HG02571 (cell line): ENCODE measurements at regions not wholly inside any gene's neighbourhood (a gene's known extent, or its start where the extent isn't known, plus 50 kb on each side); places are given as distances from the start of the nearest gene placed in this dataset.

Experiments
- ATAC-seq: cut with Tn5 transposase; IDR thresholded peaks from one replicate; pipeline ENCODE4 v1.9.1; 2021; ENCODE audit warnings: mild to moderate bottlenecking, moderate library complexity; ENCODE audit not compliant: unreplicated experiment

GRCh38 chr2:160862226-160862625 lies 298.0 kb upstream of the TANK start:
- ATAC-seq = no peak

- no peak for ATAC-seq
Measured at GRCh38 chr2:160868891-160869290, 291.3 kb upstream of the TANK start.

GRCh38 chr2:160869411-160869810 lies 290.8 kb upstream of the TANK start:
- ATAC-seq = no peak

- no peak for ATAC-seq
Measured at GRCh38 chr2:160870729-160871465, 289.3 kb upstream of the TANK start.

GRCh38 chr2:160871953-160872352 lies 288.3 kb upstream of the TANK start:
- ATAC-seq = no peak

GRCh38 chr2:160876029-160876428 lies 284.2 kb upstream of the TANK start:
- ATAC-seq = no peak

GRCh38 chr2:160876765-160877164 lies 283.5 kb upstream of the TANK start:
- no peak for ATAC-seq

- no peak for ATAC-seq
Measured at GRCh38 chr2:160878618-160879017, 281.6 kb upstream of the TANK start.

GRCh38 chr2:160882906-160883305 lies 277.3 kb upstream of the TANK start:
- no peak for ATAC-seq

GRCh38 chr2:160884056-160884455 lies 276.2 kb upstream of the TANK start:
- ATAC-seq = no peak

GRCh38 chr2:160889439-160890170 lies 270.6 kb upstream of the TANK start:
- no peak for ATAC-seq

- no peak for ATAC-seq
Measured at GRCh38 chr2:160890667-160891352, 269.4 kb upstream of the TANK start.

- no peak for ATAC-seq
Measured at GRCh38 chr2:160891353-160891740, 268.9 kb upstream of the TANK start.

- no peak for ATAC-seq
Measured at GRCh38 chr2:160892204-160892603, 268.0 kb upstream of the TANK start.

GRCh38 chr2:160893581-160893980 lies 266.6 kb upstream of the TANK start:
- no peak for ATAC-seq

- ATAC-seq = no peak
Measured at GRCh38 chr2:160898581-160899307, 261.5 kb upstream of the TANK start.

- no peak for ATAC-seq
Measured at GRCh38 chr2:160901613-160902012, 258.6 kb upstream of the TANK start.

GRCh38 chr2:160905862-160906261 lies 254.4 kb upstream of the TANK start:
- no peak for ATAC-seq

- no peak for ATAC-seq
Measured at GRCh38 chr2:160906878-160907277, 253.3 kb upstream of the TANK start.

- no peak for ATAC-seq
Measured at GRCh38 chr2:160907738-160908137, 252.5 kb upstream of the TANK start.

GRCh38 chr2:160908157-160908556 lies 252.1 kb upstream of the TANK start:
- ATAC-seq = no peak
